H9 (cell line): ENCODE measurements at regions not wholly inside any gene's neighbourhood (a gene's known extent, or its start where the extent isn't known, plus 50 kb on each side); places are given as distances from the start of the nearest gene placed in this dataset.
A peak's percentile ranks its signal among the peaks of the same experiment; 100 is the strongest.

Source experiments
- DNase-seq: peaks from one replicate; pipeline ENCODE4 v3.0.0-alpha.2; 2017
- H2AFZ ChIP-seq: one replicate; pipeline ENCODE4 v1.6.1; 2013; ENCODE audit warnings: mild to moderate bottlenecking, low read length, control low read depth, moderate library complexity
- H2AK5ac ChIP-seq: 2 replicates; pipeline ENCODE4 v1.6.1; 2013; ENCODE audit warnings: low read length, control low read depth, mixed read lengths; ENCODE audit not compliant: insufficient read length
- H2BK120ac ChIP-seq: one replicate; pipeline ENCODE4 v1.6.1; 2013; ENCODE audit warnings: low read depth, mild to moderate bottlenecking, low read length, control low read depth, inconsistent platforms; ENCODE audit not compliant: poor library complexity, severe bottlenecking
- H2BK12ac ChIP-seq: 2 replicates; pipeline ENCODE4 v1.6.1; 2013; ENCODE audit warnings: low read length, control low read depth, mixed read lengths, low read depth; ENCODE audit not compliant: insufficient read length
- H2BK15ac ChIP-seq: 2 replicates; pipeline ENCODE4 v1.6.1; 2013; ENCODE audit warnings: low read depth, low read length, control low read depth
- H2BK20ac ChIP-seq: one replicate; pipeline ENCODE4 v1.6.1; 2013; ENCODE audit warnings: low read depth, mild to moderate bottlenecking, low read length, control low read depth, inconsistent platforms; ENCODE audit not compliant: poor library complexity, severe bottlenecking
- H2BK5ac ChIP-seq: 2 replicates; pipeline ENCODE4 v1.6.1; 2013; ENCODE audit warnings: low read length, control low read depth, mixed read lengths; ENCODE audit not compliant: insufficient read length
- H3K14ac ChIP-seq: 2 replicates; pipeline ENCODE4 v1.6.1; 2013; ENCODE audit warnings: low read length, control low read depth; ENCODE audit not compliant: insufficient read depth
- H3K18ac ChIP-seq: 2 replicates; pipeline ENCODE4 v1.6.1; 2013; ENCODE audit warnings: low read depth, mild to moderate bottlenecking, mixed read lengths, low read length, control low read depth; ENCODE audit not compliant: insufficient read length
- H3K23ac ChIP-seq: 2 replicates; pipeline ENCODE4 v1.6.1; 2013; ENCODE audit warnings: low read length, control low read depth, mixed read lengths, low read depth; ENCODE audit not compliant: insufficient read length
- H3K23me2 ChIP-seq: 2 replicates; pipeline ENCODE4 v1.6.1; 2013; ENCODE audit warnings: low read depth, mild to moderate bottlenecking, mixed read lengths, low read length, control low read depth; ENCODE audit not compliant: insufficient read length, poor library complexity, severe bottlenecking
- H3K27ac ChIP-seq: 2 replicates; pipeline ENCODE4 v1.5.1; 2013; ENCODE audit warnings: low read length, control low read depth, mixed read lengths, low read depth; ENCODE audit not compliant: insufficient read length
- H3K27me3 ChIP-seq: 2 replicates; pipeline ENCODE4 v1.6.1; 2013; ENCODE audit warnings: low read length, control low read depth, inconsistent platforms; ENCODE audit not compliant: insufficient read depth
- H3K4ac ChIP-seq: 2 replicates; pipeline ENCODE4 v1.6.1; 2013; ENCODE audit warnings: low read depth, mild to moderate bottlenecking, control low read depth, inconsistent platforms, low read length, moderate library complexity
- H3K4me1 ChIP-seq: 2 replicates; pipeline ENCODE4 v1.6.1; 2013; ENCODE audit warnings: low read length, control low read depth, inconsistent platforms; ENCODE audit not compliant: insufficient read depth
- H3K4me2 ChIP-seq: 2 replicates; pipeline ENCODE4 v1.6.1; 2013; ENCODE audit warnings: low read length, control low read depth, mixed read lengths; ENCODE audit not compliant: insufficient read length, insufficient read depth
- H3K56ac ChIP-seq: 2 replicates; pipeline ENCODE4 v1.6.1; 2013; ENCODE audit warnings: low read depth, mild to moderate bottlenecking, mixed read lengths, low read length, control low read depth; ENCODE audit not compliant: insufficient read length
- H3K79me1 ChIP-seq: 2 replicates; pipeline ENCODE4 v1.6.1; 2013; ENCODE audit warnings: low read depth, mild to moderate bottlenecking, moderate library complexity, low read length, control low read depth, inconsistent platforms; ENCODE audit not compliant: insufficient read depth, poor library complexity, severe bottlenecking
- H3K79me2 ChIP-seq: 2 replicates; pipeline ENCODE4 v1.6.1; 2013; ENCODE audit warnings: low read length, control low read depth, inconsistent platforms; ENCODE audit not compliant: insufficient read depth
- H3K9ac ChIP-seq: 2 replicates; pipeline ENCODE4 v1.6.1; 2013; ENCODE audit warnings: low read length, control low read depth, mixed read lengths; ENCODE audit not compliant: insufficient read length; ENCODE audit errors: extremely low read depth
- H3K9me3 ChIP-seq: one replicate; pipeline ENCODE4 v1.6.1; 2013; ENCODE audit warnings: low read depth, low read length, inconsistent platforms; ENCODE audit not compliant: control insufficient read depth
- H3T11ph ChIP-seq: one replicate; pipeline ENCODE4 v1.6.1; 2013; ENCODE audit warnings: mild to moderate bottlenecking, low read length, control low read depth, inconsistent platforms
- H4K20me1 ChIP-seq: one replicate; pipeline ENCODE4 v1.6.1; 2013; ENCODE audit not compliant: control insufficient read depth, insufficient read length, insufficient read depth
- H4K5ac ChIP-seq: 2 replicates; pipeline ENCODE4 v1.6.1; 2013; ENCODE audit warnings: low read depth, mild to moderate bottlenecking, mixed read lengths, low read length, control low read depth; ENCODE audit not compliant: insufficient read length
- H4K8ac ChIP-seq: replicated peaks from 2 replicates; pipeline ENCODE4 v1.6.1; 2013; ENCODE audit warnings: low read length, control low read depth, mixed read lengths, low read depth; ENCODE audit not compliant: insufficient read length
- H4K91ac ChIP-seq: 2 replicates; pipeline ENCODE4 v1.6.1; 2013; ENCODE audit warnings: low read depth, mild to moderate bottlenecking, moderate library complexity, mixed read lengths, low read length, control low read depth; ENCODE audit not compliant: insufficient read length
- H3K27ac Mint-ChIP-seq, 3 experiments: 2 replicates in 2 of 3; 3 replicates in 1 of 3; pipeline ENCODE4 v1.8.0; 2020 to 2021; ENCODE audit warnings: mixed read lengths in 3 of 3, mild to moderate bottlenecking in 1 of 3, moderate library complexity in 1 of 3
- H3K27me3 Mint-ChIP-seq: 2 replicates; pipeline ENCODE4 v1.8.0; 2021; ENCODE audit warnings: low read depth, mild to moderate bottlenecking, moderate library complexity, mixed read lengths
- H3K36me3 Mint-ChIP-seq, 3 experiments: 2 replicates in 2 of 3; 3 replicates in 1 of 3; pipeline ENCODE4 v1.8.0; 2020 to 2021; ENCODE audit warnings: low read depth in 3 of 3, mixed read lengths in 3 of 3; ENCODE audit not compliant: insufficient read depth in 1 of 3
- H3K4me1 Mint-ChIP-seq, 2 experiments: 2 replicates each; pipeline ENCODE4 v1.8.0; 2020; ENCODE audit warnings: mixed read lengths in 2 of 2
- H3K4me3 Mint-ChIP-seq, 2 experiments: 2 replicates in 1 of 2; 3 replicates in 1 of 2; pipeline ENCODE4 v1.8.0; 2020 to 2021; ENCODE audit warnings: mild to moderate bottlenecking in 2 of 2, mixed read lengths in 2 of 2, moderate library complexity in 1 of 2
- H3K9me3 Mint-ChIP-seq, 2 experiments: 2 replicates in 1 of 2; 3 replicates in 1 of 2; pipeline ENCODE4 v1.8.0; 2020; ENCODE audit warnings: mild to moderate bottlenecking in 2 of 2, mixed read lengths in 2 of 2, moderate library complexity in 1 of 2
- WGBS: extraction: QIAGEN DNeasy Blood & Tissue Kit; methylation state at CpG from one replicate; pipeline ENCODE4 v1.1.7; 2013; ENCODE audit warnings: missing lambda C conversion rate, low lambda C conversion rate, mixed read lengths; ENCODE audit not compliant: insufficient read length; ENCODE audit errors: extremely low coverage; 5-methylcytosine and 5-hydroxymethylcytosine counted together
- TF ChIP-seq, protein P1 (sequence below): fragments of 200-600 bp; sonication (generic); conservative IDR thresholded peaks from 3 replicates; pipeline ENCODE4 v1.8.0; 2021; ENCODE audit warnings: antibody characterized with exemption, mild to moderate bottlenecking

DNA sequence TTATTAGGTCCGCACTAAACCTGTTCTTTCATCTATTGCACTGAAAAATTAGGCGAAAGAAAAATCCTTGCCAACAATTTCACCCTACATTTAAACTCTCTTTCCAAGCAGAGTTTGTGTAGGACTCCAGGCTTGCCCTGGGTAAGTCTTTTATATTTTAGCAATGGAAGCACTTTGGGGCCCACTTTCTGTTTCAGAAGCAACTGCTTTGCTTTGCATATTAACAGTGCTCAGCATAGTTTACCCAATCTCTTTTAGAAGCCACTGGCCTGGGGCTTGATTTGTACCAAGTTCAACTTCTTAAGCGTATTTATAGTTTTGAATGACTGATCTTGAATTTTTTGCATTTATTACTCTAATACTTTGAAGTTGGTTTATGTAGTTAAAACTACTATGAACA lies 78.8 kb upstream of the MDFIC start:
- DNase-seq: no peak
- no peaks in the 10 kb centered on the region for H3K27me3 ChIP-seq
- no peaks in the 10 kb centered on the region for H3K23me2 ChIP-seq
- TF ChIP-seq, protein P1, sequence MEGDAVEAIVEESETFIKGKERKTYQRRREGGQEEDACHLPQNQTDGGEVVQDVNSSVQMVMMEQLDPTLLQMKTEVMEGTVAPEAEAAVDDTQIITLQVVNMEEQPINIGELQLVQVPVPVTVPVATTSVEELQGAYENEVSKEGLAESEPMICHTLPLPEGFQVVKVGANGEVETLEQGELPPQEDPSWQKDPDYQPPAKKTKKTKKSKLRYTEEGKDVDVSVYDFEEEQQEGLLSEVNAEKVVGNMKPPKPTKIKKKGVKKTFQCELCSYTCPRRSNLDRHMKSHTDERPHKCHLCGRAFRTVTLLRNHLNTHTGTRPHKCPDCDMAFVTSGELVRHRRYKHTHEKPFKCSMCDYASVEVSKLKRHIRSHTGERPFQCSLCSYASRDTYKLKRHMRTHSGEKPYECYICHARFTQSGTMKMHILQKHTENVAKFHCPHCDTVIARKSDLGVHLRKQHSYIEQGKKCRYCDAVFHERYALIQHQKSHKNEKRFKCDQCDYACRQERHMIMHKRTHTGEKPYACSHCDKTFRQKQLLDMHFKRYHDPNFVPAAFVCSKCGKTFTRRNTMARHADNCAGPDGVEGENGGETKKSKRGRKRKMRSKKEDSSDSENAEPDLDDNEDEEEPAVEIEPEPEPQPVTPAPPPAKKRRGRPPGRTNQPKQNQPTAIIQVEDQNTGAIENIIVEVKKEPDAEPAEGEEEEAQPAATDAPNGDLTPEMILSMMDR: no peak
- H2BK120ac ChIP-seq: no peak overlapping the region
- no peak overlapping the region for H3K9ac ChIP-seq
- H3K4me2 ChIP-seq: no peak overlapping the region
- Mint-ChIP-seq H3K4me3 (no peak overlapping the region), H3K36me3 (no peaks in the 10 kb centered on the region), H3K27ac (peak overlapping the region in 1 of 3 experiments; percentile 88; a peak in 3 of 7 replicates), H3K27me3 (no peaks in the 10 kb centered on the region), H3K9me3 (no peaks in the 10 kb centered on the region), H3K4me1 (peaks cover 7 to 10% of the 10 kb centered on the region in 2 experiments)
- no peaks in the 10 kb centered on the region for H3K79me1 ChIP-seq
- H3K14ac ChIP-seq: no peak overlapping the region
- no peaks in the 10 kb centered on the region for H3K9me3 ChIP-seq
- peaks cover 3% of the 10 kb centered on the region; the same call in 1 of the 2 replicates for H3K4me1 ChIP-seq
- no peak overlapping the region for H4K91ac ChIP-seq
- no peak overlapping the region for H2AK5ac ChIP-seq
- no CpG with 5 or more reads among the region's 3 CpGs for WGBS
- no peak overlapping the region for H3K23ac ChIP-seq
- H2BK15ac ChIP-seq: no peak overlapping the region
- no peaks in the 10 kb centered on the region for H4K20me1 ChIP-seq
- H2BK12ac ChIP-seq: no peak overlapping the region
- no peak overlapping the region for H4K5ac ChIP-seq
- H2AFZ ChIP-seq: no peak overlapping the region
- no peak overlapping the region for H3K56ac ChIP-seq
- H3K79me2 ChIP-seq: no peaks in the 10 kb centered on the region
- no peak overlapping the region for H3K27ac ChIP-seq
- no peak overlapping the region for H3K4ac ChIP-seq
- no peak overlapping the region for H3T11ph ChIP-seq
- H4K8ac ChIP-seq: no peak overlapping the region
- H2BK20ac ChIP-seq: no peak overlapping the region
- H3K18ac ChIP-seq: no peak overlapping the region
- no peak overlapping the region for H2BK5ac ChIP-seq
